ENCODE measurements at regions not wholly inside any gene's neighbourhood (a gene's known extent, or its start where the extent isn't known, plus 50 kb on each side); places are given as distances from the start of the nearest gene placed in this dataset.

DNA sequence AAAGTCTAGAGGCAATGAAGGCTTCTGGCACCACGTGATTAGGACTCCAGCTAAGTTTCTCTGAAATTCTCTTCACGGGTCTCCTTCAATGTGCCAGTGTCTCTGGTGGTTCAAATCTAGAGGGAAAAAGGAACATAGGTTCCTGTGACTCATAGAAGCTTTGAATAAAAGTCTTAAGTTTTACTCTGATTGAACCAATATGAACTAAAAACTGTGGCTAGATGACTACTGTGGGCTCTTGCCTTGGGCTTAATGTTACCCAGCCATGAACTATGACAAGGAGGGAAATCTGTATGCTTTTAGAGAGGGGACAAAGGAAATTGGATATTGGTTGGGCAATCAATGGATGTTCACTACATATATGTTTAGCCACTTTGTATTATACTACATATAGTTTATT is 49.9 kb upstream of the TEX13D start:
- DNase-seq (ENCODE audit: low read depth in 2 of 2) = no peak

Data from fibroblast of skin of left biceps (primary cell).